GM21447 (cell line): ENCODE measurements at regions not wholly inside any gene's neighbourhood (a gene's known extent, or its start where the extent isn't known, plus 50 kb on each side); places are given as distances from the start of the nearest gene placed in this dataset.
"Not testable (repeated sequence)": the region's sequence is repeated elsewhere in the genome, so short reads cannot be mapped to it uniquely, and the experiment has no call there.

Experiments used
- ATAC-seq: cut with Tn5 transposase; IDR thresholded peaks from one replicate; pipeline ENCODE4 v1.9.1; 2021; ENCODE audit not compliant: unreplicated experiment

- ATAC-seq, result no peak
Measured at GRCh38 chr9:95732802-95733688, 142.4 kb upstream of the ERCC6L2 start.

GRCh38 chr9:95731876-95732275 is 143.6 kb upstream of the ERCC6L2 start:
- no peak for ATAC-seq

- ATAC-seq, result no peak
Measured at GRCh38 chr9:95729669-95730368, 145.7 kb upstream of the ERCC6L2 start.

- ATAC-seq, result no peak
Measured at GRCh38 chr9:95729046-95729445, 146.4 kb upstream of the ERCC6L2 start.

- no peak for ATAC-seq
Measured at GRCh38 chr9:95727947-95728520, 147.5 kb upstream of the ERCC6L2 start.

- ATAC-seq, result no peak
Measured at GRCh38 chr9:95726756-95727155, 148.7 kb upstream of the ERCC6L2 start.

GRCh38 chr9:95725045-95725444 is 150.4 kb upstream of the ERCC6L2 start:
- ATAC-seq, result peak; percentile 7

GRCh38 chr9:95724253-95724991 is 151.1 kb upstream of the ERCC6L2 start:
- ATAC-seq, result peak; percentile 96

GRCh38 chr9:95722141-95722540 is 153.3 kb upstream of the ERCC6L2 start:
- ATAC-seq, result no peak

- ATAC-seq, result no peak
Measured at GRCh38 chr9:95721061-95721531, 154.4 kb upstream of the ERCC6L2 start.

- ATAC-seq, result no peak
Measured at GRCh38 chr9:95720496-95720895, 155.0 kb upstream of the ERCC6L2 start.

- no peak for ATAC-seq
Measured at GRCh38 chr9:95719354-95719753, 156.1 kb upstream of the ERCC6L2 start.

- no peak for ATAC-seq
Measured at GRCh38 chr9:95718263-95718662, 157.2 kb upstream of the ERCC6L2 start.

- ATAC-seq, result no peak
Measured at GRCh38 chr9:95715868-95716435, 159.5 kb upstream of the ERCC6L2 start.

- ATAC-seq, result no peak
Measured at GRCh38 chr9:95710446-95710845, 165.0 kb upstream of the ERCC6L2 start.

GRCh38 chr9:95696701-95697100 is 178.8 kb upstream of the ERCC6L2 start:
- no peak for ATAC-seq

GRCh38 chr9:95691435-95691834 is 174.7 kb upstream of the PTCH1 start:
- no peak for ATAC-seq

- ATAC-seq, result no peak
Measured at GRCh38 chr9:95689669-95690068, 172.9 kb upstream of the PTCH1 start.

- no peak for ATAC-seq
Measured at GRCh38 chr9:95684516-95684915, 167.7 kb upstream of the PTCH1 start.

- not testable (repeated sequence) for ATAC-seq
Measured at GRCh38 chr9:95680306-95680705, 163.5 kb upstream of the PTCH1 start.

GRCh38 chr9:95679874-95680273 is 163.1 kb upstream of the PTCH1 start:
- ATAC-seq, result no peak
